Stimulated activated CD8-positive, alpha-beta memory T cell treated with anti-CD3 and anti-CD28 coated beads, Interleukin-7, amount 100 ng/mL, for 4 hours (primary cell): ENCODE measurements at regions not wholly inside any gene's neighbourhood (a gene's known extent, or its start where the extent isn't known, plus 50 kb on each side); places are given as distances from the start of the nearest gene placed in this dataset.
"Not testable (repeated sequence)": the region's sequence is repeated elsewhere in the genome, so short reads cannot be mapped to it uniquely, and the experiment has no call there.

Experiments
- DNase-seq, 2 donors: peaks; one replicate each; pipeline ENCODE4 v3.0.0-alpha.2; 2020; ENCODE audit warnings: low read depth in 2 of 2

DNA sequence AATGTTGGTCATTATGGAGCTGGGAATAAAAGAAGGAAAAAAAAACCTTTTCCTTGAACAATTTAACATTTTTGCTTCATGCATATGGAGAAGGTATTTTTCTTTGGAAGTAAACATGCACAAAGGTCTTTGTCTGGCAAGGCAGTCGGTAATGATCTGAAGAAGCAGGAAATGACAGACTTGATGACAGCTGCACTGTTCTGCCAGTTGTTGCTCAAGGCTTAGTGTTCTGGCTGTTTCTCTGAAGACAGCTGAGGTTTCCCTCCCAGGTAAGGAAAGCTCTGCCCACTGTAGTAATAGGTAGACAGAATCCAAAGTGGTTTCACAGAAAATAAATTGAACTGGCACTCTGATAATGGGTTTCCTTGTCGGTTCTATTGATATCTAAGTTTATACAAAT is 308.4 kb upstream of the GCFC2 start:
- no peak for DNase-seq

DNA sequence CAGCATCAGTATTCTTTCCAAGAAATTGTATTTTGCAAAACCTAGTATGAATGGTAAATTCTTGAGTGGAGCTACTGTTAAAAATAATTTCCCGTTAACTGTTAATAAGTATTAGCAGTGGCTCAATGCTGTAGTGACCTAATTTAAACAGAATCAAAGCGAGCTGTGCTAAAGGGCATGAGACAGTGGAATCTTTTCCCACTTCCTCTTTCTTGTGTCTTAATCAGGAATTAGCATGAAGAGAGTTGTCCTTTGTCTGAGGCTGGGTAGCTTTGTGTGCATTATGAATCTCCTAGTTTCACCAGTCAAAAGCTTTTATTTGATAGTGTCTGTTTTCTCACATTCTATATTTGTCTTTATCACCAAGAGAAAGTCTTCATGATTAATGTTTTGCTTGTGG is 298.8 kb upstream of the GCFC2 start:
- DNase-seq = no peak

DNA sequence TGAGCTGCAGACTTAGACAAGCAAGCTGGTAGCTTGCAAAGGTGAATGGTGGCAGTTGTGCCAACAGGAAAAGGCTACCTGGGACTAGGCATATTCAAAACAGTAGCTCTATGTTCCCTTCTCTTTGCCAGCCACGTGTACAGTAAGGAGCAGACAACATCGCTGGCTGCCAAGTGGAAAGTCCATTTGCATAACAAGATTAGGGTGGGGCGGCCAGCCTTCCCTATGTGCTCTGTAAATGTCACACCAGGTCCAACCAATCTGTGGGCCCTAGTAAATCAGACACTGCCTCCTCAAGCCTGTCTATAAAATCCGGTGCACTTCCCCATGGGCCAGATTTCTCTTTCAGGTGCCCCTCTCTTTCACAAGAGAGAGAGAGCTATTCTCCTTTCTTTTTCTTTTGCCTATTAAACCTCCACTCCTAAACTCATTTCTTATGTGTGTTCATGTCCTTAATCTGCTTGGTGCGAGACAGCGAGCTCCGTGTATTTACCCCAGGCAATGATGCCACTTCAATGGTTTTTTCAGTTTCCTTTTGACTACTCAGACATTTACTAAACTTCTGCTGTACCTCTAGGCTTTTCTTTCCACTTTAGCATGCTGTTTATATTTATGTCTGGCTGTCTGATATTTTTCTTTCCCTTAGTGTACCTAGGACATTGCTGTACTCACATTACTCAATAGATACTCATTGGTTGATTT is 297.4 kb upstream of the GCFC2 start:
- DNase-seq = no peak

DNA sequence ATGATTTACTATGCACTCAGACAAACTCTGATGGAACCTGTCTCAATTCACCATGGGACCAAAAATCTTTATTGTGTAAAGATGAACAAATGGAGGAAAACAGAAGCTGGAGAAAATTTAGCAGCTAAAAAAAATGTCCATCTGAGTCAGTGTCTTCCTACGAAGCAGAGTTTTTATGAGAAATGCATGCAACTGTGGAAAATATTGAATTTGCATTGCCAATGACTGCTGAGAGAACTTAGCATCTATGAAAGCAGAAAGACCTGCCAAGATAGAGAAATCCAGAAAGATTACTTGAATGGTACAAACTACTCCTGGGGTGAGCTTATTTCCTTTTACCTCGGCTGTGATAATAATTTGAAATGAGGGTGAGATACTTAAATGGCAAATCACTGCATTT is 289.7 kb upstream of the GCFC2 start:
- DNase-seq = no peak

DNA sequence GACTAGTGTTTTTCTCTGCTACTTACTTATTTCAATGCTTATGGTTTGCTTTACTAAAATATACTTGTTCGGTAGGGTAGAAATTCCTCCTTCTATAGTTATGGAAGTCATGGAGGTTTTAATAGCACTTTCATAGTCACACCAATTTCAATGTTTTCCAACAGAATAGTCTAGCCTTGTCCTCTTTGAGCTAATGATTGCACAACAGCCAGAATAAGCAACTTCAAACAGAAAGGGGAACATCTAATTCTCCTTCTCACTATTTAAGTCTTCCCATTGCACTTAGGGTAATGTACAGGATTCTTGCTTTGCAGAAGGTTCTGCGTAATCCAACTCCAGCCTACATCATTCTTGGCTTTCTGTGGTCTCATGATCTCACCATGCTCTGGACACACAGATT is 287.7 kb upstream of the GCFC2 start:
- no peak for DNase-seq

DNA sequence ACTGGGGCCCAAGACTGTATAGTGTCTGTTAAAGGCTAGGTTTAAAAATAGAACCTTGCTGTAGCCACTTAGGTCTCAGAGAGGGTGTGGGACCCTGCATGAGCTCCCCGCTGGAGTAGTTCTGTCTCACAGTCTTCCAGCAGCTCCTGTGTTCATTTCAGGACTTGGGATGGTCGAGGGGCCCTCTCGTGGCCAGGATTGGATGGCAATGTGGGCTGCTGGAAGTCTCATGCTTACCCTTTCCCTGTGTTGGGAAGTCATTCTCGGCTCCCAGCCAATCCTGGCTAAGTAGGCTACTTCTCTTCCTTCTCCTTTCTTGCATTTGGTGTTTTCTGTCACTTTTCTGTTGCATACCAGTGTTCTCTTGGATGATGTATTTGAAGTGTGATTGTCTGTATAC is 284.0 kb upstream of the GCFC2 start:
- DNase-seq = no peak

DNA sequence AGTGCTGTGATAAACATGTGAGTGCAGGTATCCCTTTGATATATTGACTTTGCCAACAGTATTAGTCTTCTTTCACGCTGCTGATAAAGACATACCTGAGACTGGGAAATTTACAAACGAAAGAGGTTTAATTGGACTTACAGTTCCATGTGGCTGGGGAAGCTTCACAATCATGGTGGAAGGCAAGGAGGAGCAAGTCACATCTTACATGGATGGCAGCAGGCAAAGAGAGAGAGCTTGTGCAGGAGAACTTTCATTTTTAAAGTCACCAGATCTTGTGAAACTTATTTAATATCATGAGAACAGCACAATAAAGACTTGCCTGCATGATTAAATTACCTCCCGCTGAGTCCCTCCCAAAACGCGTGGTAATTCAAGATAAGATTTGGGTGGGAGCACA is 277.9 kb upstream of the GCFC2 start:
- DNase-seq = not testable (repeated sequence)

DNA sequence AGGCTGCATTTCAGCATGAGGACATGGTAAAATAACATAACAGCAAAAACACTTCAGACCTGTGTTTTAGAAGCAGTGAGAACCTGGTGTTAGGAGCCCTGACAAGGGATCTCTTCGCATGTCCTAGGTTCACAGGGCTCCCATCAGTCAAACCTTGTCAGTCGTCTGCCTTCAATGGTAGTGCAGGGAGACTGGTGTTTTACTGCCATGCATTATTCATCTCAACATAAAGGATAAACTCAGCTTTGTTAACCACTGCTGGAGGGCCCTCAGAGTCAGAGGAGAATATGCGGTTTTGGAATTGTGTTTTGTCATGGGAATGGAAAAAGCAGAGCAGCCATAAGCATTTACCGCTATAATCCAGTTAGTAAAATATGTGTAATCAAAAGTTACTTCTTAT is 275.9 kb upstream of the GCFC2 start:
- DNase-seq = no peak

DNA sequence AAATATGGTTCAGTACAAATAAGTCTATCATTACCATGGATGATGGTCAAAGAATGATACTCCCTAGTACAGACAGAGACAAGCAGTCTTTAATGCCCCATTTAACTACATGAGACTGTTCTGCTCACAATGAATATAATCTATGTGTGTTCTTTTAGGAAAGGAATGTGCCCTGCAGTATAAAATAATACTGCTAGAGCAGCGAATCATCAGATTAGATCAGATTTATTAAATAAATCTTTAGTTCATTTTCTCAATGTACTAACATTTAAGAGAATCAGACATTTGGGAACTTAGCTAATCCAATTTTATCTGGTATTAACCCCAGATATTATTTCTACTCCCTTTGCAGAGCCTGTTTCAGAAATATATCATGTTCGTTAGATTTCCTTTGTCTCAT is 272.0 kb upstream of the GCFC2 start:
- DNase-seq = no peak

DNA sequence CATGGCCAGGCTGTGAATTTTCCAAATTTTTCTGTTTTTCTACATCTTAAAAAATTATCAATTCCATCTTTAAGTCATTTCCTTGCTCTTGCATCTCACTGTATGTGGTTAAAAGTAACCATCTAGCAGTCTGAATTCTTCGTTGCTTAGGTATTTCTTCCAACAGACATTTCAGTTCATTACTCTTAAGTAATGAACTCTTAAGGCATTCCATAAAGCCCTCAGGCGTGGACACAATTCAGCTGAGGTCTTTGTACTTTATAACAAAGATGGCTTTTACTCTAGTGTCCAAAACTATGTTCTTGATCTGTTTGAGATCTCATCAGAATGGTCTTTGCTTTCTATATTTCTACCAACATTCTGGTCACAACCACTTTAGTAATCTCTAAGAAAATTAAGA is 253.9 kb upstream of the GCFC2 start:
- no peak for DNase-seq

DNA sequence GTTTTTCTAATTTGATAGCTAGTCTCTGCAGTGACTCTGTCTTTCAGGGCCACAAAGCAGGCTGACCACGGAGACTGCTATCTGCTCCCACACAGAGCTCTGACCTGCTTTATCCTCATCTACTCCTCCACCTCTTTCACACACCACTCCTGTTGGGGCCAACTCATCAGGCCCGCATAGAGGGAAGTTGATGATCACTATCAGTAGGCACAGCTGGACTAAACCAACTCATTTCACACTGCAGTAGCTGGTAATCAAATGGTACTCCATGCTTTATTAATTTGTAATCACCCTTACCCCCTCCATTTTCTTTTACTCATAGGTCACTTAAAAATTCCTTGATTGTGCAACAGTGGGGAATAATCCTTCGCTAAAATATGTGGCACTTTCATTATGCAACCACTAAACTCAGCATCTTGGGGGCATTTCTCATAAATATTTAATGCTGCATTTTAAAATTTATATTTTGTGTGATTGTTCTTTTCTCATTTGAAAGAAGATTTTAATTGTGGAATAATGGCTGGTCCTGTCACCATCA is 249.8 kb upstream of the GCFC2 start:
- no peak for DNase-seq

DNA sequence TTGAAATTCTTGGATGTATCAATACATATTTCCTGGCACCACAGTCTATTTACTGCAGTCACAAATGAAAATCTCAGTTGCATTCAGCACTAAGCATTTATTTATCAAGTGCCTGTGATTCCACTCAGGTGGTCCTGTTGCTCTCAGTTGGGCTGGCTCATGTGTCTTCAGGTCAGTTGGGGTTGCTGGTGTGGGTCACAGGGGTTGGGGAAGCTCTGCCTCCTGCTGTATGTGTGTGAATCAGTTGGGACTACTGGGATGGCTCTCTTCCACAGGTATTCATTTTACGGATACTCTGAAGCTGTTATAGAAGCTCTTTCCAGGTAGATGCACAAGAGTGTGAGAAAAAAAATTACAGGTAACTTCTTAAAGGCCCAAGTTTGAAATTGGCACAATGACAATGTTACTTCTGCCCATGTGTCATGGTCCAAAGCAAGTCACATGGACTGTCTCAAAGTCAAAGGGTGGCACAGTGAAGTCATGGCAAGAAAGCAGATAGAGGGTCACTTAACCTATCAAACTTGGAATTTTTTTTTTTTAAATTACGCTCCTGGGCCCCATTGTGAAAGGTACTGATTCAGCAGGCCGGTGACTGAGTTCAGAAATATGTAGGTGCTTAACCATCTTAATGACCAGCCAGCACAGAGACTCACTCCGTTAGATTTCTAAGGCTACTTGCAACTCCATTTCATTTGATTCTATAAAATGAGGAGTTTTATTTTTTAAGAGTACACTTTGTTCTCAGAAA is 249.2 kb upstream of the GCFC2 start:
- DNase-seq = no peak

DNA sequence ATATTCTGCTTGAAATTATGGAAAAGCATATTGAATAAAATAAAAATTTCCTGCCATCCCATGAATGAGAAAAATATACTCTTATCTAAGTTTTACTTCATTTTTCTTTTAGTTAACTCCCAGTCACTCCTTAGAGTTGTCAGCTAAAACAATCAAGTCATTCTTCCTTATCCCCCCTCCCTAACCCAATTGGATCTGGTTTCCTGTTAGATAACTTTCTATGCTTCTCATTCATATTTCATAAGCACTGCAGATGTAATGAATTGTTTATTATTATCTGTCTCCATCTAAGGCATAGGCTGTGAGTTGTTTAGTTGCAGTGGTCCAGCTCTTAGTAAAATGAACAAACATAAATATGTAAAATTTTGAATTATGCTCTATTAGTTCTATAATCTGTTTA is 244.0 kb upstream of the GCFC2 start:
- DNase-seq = no peak

DNA sequence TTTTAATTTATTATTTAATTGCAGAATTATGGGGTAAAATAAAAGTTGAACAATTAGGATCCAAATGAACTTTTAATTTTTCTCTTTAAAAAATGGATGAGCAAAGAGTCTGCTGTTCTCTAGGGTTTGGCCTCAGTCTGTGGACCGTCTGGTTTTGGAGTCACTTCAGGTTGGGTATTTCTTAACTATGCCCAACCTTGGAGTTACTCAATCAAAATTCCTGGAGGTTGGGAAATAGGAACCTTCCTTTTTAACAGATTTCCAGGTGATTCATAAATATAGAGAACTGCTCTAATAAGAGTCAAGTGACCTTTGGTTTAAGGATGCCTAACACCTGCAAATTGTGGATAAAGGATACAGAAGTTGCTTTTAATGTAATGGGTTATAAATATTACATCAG is 241.5 kb upstream of the GCFC2 start:
- DNase-seq = no peak

DNA sequence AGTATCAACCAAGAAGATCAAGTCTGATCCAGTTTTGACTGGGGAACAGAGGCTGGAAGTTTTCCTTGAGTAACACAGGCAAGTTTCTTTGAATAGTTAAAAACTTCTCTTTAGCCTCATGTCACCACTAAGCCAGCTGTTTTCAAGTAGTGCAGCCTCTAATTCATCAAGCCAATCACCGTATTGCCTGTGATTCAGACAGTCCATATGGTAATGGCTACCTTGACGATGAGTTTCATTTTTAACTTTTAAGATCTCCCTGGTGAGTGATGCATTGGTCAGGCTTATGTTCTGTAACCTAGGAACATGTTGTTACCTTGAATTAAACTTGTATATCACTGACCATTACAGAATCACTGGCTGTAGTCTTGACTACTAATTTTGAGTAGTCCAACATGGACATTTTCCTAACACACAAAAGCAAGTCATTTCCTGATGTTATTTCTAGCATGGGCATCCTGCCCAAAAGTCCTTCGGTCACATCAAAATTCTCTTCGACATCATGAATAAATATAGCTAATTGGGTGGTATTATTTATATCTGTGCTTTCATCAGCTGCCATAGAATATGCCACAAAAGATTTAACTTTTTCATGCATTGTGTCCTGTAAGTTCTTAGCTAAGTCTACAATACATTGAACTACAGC is 238.8 kb upstream of the GCFC2 start:
- no peak for DNase-seq

DNA sequence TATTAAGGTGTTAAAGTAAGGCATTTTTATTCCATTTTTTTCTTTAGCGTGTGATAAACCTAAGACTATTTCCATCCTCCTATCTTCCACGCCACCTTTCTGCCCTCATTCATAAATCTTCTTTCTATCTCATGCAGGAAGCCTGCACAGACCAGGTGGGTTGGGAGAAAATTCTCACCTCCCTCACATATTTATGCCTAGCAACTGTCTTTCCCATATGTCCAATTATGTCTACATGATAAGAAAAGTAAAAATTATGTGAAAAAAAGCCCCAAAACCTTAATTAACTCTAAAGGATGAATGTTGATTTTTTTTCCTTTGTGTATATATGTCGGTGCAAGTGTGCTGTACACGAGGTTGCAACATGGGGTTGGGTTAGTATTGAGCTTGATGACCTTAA is 225.6 kb upstream of the GCFC2 start:
- no peak for DNase-seq

DNA sequence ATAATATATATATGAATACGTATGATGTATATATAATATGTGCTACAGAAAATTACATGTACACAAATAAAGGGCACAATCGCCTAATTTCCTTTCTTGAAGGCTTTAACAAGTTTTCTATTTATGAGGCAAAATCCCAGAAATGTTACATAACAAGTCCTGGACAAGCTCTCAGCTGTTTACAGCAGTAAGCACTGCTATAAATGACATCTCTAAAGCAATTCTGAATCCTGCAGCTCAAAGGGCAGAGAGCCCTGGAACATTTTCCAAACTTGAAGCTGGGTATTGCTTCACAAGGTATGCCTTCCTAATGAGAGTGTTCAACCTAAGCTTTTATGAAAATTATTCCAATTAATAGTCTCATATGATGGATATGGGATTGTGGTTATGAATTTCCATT is 222.3 kb upstream of the GCFC2 start:
- DNase-seq = no peak

DNA sequence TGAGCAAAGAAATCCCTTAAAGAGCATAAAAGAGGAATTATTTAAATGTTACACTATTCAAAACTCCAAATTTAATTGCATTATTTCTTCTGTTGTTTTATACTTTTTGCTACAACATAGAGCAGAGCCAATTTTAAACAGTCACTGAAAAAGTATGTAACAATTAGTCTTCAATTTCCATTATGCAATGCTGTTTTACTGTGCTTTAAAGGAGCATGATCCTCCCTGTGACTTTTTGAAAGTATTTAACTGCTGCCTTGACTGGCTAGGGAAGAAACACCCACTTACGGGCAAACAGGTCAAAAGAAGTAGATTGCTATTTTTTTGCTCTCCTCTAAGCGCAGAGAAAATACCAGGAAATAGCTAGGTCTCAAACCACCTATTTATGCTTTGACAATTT is 217.4 kb upstream of the GCFC2 start:
- DNase-seq = no peak

DNA sequence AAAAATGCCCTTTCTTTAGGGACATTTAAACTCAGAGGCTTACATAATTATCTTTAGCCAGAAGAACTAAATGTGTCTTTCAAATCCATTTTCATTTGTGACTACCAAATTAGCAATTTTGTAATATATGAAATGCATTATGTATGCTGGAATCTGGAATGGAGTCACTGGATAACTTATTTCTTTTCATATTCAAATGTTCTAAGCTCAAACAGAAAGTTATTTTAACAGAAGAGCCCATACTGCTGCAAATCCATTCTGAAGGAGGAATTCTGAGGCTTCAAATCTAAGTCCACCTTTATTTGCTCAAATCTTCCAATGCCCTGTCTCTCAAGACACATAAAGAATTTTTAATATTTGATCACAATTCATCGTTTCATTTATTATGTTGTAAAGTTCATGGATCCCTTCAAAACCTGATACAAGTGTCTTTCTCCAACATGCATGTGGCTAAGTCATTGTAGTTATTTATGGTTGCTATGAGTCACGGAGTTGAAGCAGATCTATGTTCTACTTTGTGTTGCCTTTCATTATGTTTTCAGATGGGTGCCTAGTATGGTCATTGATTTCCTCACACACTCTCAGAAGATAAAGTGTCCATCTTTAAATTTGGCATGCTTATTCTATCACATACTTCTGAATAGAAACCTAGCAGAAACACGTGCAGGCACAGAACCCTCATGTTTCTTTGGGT is 214.8 kb upstream of the GCFC2 start:
- no peak for DNase-seq

DNA sequence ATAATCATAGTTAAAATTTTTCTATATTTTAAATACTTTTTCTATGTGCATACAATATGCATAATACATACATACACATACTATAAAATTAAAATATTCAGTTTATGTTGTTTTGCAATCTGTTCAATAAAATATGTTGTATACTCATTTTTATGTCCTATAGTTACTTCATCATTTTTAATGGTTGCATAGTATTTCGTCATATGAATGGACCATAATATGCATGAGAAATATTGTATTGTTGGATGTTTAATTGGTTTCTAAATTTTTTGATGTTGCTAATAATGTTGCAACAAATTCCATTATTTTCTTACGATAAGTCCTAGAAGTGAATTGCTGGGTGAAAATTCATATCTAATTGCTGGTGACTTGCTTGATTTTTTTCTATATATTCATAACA is 211.5 kb upstream of the GCFC2 start:
- DNase-seq = no peak

DNA sequence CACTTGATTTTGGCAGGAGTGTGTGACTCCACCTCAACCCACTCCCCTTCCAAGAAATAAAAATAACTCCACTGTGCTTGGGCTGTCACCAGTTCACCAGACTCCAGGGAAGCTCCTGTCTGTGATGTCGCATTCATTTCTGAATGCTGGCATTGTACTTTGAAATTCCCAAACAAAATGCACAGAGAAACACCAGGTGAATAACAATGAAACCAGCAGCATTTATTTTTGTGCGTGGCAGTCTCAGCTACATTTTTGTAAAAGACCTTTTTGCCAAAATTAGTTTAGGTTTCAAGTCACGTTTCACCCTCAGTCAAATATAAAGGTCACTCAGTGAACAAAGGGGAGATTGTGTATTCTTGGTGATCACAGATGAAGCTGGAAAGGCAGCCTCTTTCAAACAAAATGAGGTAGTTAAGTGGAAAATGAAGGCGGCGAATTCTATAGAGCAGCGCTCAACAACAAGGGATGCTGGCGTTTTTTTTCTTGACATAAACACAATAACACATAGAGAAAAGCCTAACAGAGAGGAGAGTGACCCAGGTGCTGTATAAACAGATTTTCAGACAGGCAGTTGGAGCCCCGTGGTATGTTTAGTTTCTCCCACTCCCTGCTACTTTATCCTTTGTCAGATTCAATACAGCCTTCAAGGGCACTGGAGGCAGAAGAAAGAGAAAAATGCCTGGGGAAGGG is 210.3 kb upstream of the GCFC2 start:
- no peak for DNase-seq
